PFSK-1 (cell line): ENCODE measurements at regions not wholly inside any gene's neighbourhood (a gene's known extent, or its start where the extent isn't known, plus 50 kb on each side); places are given as distances from the start of the nearest gene placed in this dataset.

ENCODE experiments used
- FOXP2 ChIP-seq: optimal IDR thresholded peaks from 2 replicates; pipeline ENCODE3; 2011; ENCODE audit warnings: borderline replicate concordance, control low read depth, inconsistent platforms; ENCODE audit not compliant: insufficient read depth; ENCODE audit errors: extremely low read length, extremely low read depth
- TAF1 ChIP-seq: IDR thresholded peaks from 2 replicates; pipeline ENCODE4 v1.6.1; 2012; ENCODE audit warnings: low read length, control low read depth, borderline replicate concordance; ENCODE audit not compliant: insufficient read depth

DNA sequence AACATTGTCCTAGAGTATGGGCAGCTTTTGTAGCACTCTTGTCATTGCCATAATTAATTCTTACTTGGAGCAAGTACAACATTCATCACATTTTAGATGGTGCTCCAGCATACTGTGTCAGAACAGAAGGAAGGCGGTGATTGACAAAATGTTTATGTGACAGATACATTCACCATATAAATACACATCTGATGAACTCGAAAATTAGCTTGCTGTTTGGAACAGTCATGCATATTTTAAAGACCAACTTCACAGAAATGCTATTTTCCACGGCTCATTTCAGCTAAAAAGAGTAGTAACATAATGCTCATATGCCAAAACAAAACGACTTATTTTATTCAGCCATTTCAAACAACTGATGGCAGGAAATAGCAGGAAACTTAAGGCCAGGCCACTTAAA, 302.7 kb downstream of the MRPL39 start:
- TF ChIP-seq TAF1 (no peak), FOXP2 (no peak)
